WTC11 (cell line): ENCODE measurements at regions not wholly inside any gene's neighbourhood (a gene's known extent, or its start where the extent isn't known, plus 50 kb on each side); places are given as distances from the start of the nearest gene placed in this dataset.

Source experiments
- ATAC-seq: fragments of 200-7000 bp; cut with Tn5 transposase; 2 replicates; pipeline ENCODE4 v1.10.0; 2021; ENCODE audit warnings: mild to moderate bottlenecking, moderate library complexity
- CTCF ChIA-PET: fragments of 300-600 bp; sonication (Branson Sonifier 250); formaldehyde crosslinking; loops from one replicate; lab custom pipeline; 2021; ENCODE audit warnings: antibody characterized with exemption; lab: Charles Lee
- POLR2A ChIA-PET: fragments of 350-600 bp; sonication (Branson Sonifier 250); formaldehyde crosslinking; loops from one replicate; lab custom pipeline; 2021; ENCODE audit warnings: antibody characterized with exemption; lab: Charles Lee
- DNase-seq: peaks from one replicate; pipeline ENCODE4 v3.0.0; 2021; ENCODE audit warnings: low spot score
- H3K27ac Mint-ChIP-seq: 2 replicates; pipeline ENCODE4 v1.8.0; 2021; ENCODE audit warnings: mixed read lengths
- H3K27me3 Mint-ChIP-seq: 2 replicates; pipeline ENCODE4 v1.8.0; 2021; ENCODE audit warnings: low read depth, mild to moderate bottlenecking, moderate library complexity, mixed read lengths
- H3K36me3 Mint-ChIP-seq: 2 replicates; pipeline ENCODE4 v1.8.0; 2021; ENCODE audit warnings: mixed read lengths
- H3K4me1 Mint-ChIP-seq: 2 replicates; pipeline ENCODE4 v1.8.0; 2022; ENCODE audit warnings: mixed read lengths
- H3K4me3 Mint-ChIP-seq: 2 replicates; pipeline ENCODE4 v1.8.0; 2021; ENCODE audit warnings: mild to moderate bottlenecking, moderate library complexity, mixed read lengths
- H3K9me3 Mint-ChIP-seq: 2 replicates; pipeline ENCODE4 v1.8.0; 2021; ENCODE audit warnings: mixed read lengths
- AFF4 ChIP-seq: sonication (generic); formaldehyde crosslinking; IDR thresholded peaks from 2 replicates; pipeline ENCODE4 v1.8.1; 2023; ENCODE audit warnings: mild to moderate bottlenecking, missing genetic modification reagents, borderline replicate concordance
- ATF1 ChIP-seq: sonication (generic); formaldehyde crosslinking; IDR thresholded peaks from 2 replicates; pipeline ENCODE4 v1.8.1; 2023; ENCODE audit warnings: mild to moderate bottlenecking, moderate library complexity, missing genetic modification reagents
- E2F5 ChIP-seq: sonication (generic); formaldehyde crosslinking; IDR thresholded peaks from 2 replicates; pipeline ENCODE4 v1.8.1; 2022; ENCODE audit warnings: mild to moderate bottlenecking, moderate library complexity, missing genetic modification reagents
- ELF4 ChIP-seq: sonication (generic); formaldehyde crosslinking; IDR thresholded peaks from 2 replicates; pipeline ENCODE4 v1.8.1; 2022; ENCODE audit warnings: low read depth, mild to moderate bottlenecking, moderate library complexity, missing genetic modification reagents
- ETV6 ChIP-seq: sonication (generic); formaldehyde crosslinking; IDR thresholded peaks from 2 replicates; pipeline ENCODE4 v1.8.1; 2022; ENCODE audit warnings: mild to moderate bottlenecking, missing genetic modification reagents
- FOXP4 ChIP-seq: sonication (generic); formaldehyde crosslinking; IDR thresholded peaks from 2 replicates; pipeline ENCODE4 v1.8.0; 2022; ENCODE audit warnings: mild to moderate bottlenecking, missing genetic modification reagents
- HMGA2 ChIP-seq: fragments of 250-450 bp; sonication (Bioruptor Pico); IDR thresholded peaks from 2 replicates; pipeline ENCODE4 v1.4.0; 2021; ENCODE audit warnings: mild to moderate bottlenecking, moderate library complexity
- IRF1 ChIP-seq: sonication (generic); formaldehyde crosslinking; IDR thresholded peaks from 2 replicates; pipeline ENCODE4 v1.8.0; 2023; ENCODE audit warnings: missing genetic modification reagents
- IRF2 ChIP-seq: sonication (generic); formaldehyde crosslinking; IDR thresholded peaks from 2 replicates; pipeline ENCODE4 v1.8.0; 2022; ENCODE audit warnings: low read depth, missing genetic modification reagents, borderline replicate concordance
- JUN ChIP-seq: sonication (generic); formaldehyde crosslinking; IDR thresholded peaks from 2 replicates; pipeline ENCODE4 v1.8.0; 2023; ENCODE audit warnings: mild to moderate bottlenecking, missing genetic modification reagents
- MLX ChIP-seq: sonication (generic); formaldehyde crosslinking; IDR thresholded peaks from 2 replicates; pipeline ENCODE4 v1.8.1; 2023; ENCODE audit warnings: mild to moderate bottlenecking, missing genetic modification reagents, moderate library complexity
- MYBL2 ChIP-seq: sonication (generic); formaldehyde crosslinking; IDR thresholded peaks from 2 replicates; pipeline ENCODE4 v1.8.1; 2023; ENCODE audit warnings: mild to moderate bottlenecking, moderate library complexity, missing genetic modification reagents
- NFATC4 ChIP-seq: fragments of 250-450 bp; sonication (Bioruptor Pico); IDR thresholded peaks from 2 replicates; pipeline ENCODE4 v1.9.0; 2021; ENCODE audit warnings: mild to moderate bottlenecking
- NFE2L1 ChIP-seq: sonication (generic); formaldehyde crosslinking; IDR thresholded peaks from 2 replicates; pipeline ENCODE4 v1.8.1; 2023; ENCODE audit warnings: missing genetic modification reagents
- NR3C1 ChIP-seq: sonication (generic); formaldehyde crosslinking; conservative IDR thresholded peaks from 2 replicates; pipeline ENCODE4 v1.8.1; 2023; ENCODE audit warnings: low read depth, mild to moderate bottlenecking, missing genetic modification reagents
- RELA ChIP-seq: sonication (generic); formaldehyde crosslinking; IDR thresholded peaks from 2 replicates; pipeline ENCODE4 v1.8.1; 2022; ENCODE audit warnings: missing genetic modification reagents, mild to moderate bottlenecking, borderline replicate concordance
- TCF7 ChIP-seq: sonication (generic); formaldehyde crosslinking; IDR thresholded peaks from 2 replicates; pipeline ENCODE4 v1.8.0; 2022; ENCODE audit warnings: mild to moderate bottlenecking, low read depth, missing genetic modification reagents, moderate library complexity
- USF2 ChIP-seq: sonication (generic); formaldehyde crosslinking; IDR thresholded peaks from 2 replicates; pipeline ENCODE4 v1.8.1; 2023; ENCODE audit warnings: mild to moderate bottlenecking, missing genetic modification reagents, moderate library complexity
- ZMAT4 ChIP-seq: fragments of 250-450 bp; sonication (Bioruptor Pico); IDR thresholded peaks from 2 replicates; pipeline ENCODE4 v1.9.0; 2021; ENCODE audit warnings: mild to moderate bottlenecking
- ZNF425 ChIP-seq: fragments of 250-450 bp; sonication (Bioruptor Pico); conservative IDR thresholded peaks from 2 replicates; pipeline ENCODE4 v1.9.0; 2021; ENCODE audit warnings: mild to moderate bottlenecking
- ZNF671 ChIP-seq: fragments of 250-450 bp; sonication (Bioruptor Pico); IDR thresholded peaks from 2 replicates; pipeline ENCODE4 v1.8.0; 2021; ENCODE audit warnings: mild to moderate bottlenecking

- no peak for TF ChIP-seq USF2 (CRISPR knock-in tag)
- TF ChIP-seq ZNF671 (CRISPR knock-in tag) = no peak
- TF ChIP-seq TCF7 (CRISPR knock-in tag) = no peak
- TF ChIP-seq RELA (CRISPR knock-in tag) = no peak
- TF ChIP-seq IRF2 = no peak
- no peak for TF ChIP-seq ATF1
- no peak for TF ChIP-seq IRF1 (CRISPR knock-in tag)
- TF ChIP-seq NR3C1 (CRISPR knock-in tag) = no peak
- no peak for TF ChIP-seq HMGA2 (CRISPR knock-in tag)
- TF ChIP-seq JUN (CRISPR knock-in tag) = no peak
Observed at GRCh38 chr9:121574774-121575519, 75.3 kb upstream of the GGTA1 start (continued).

- no peak for DNase-seq
- Mint-ChIP-seq H3K4me3 (no peak overlapping the region), H3K4me1 (peaks cover 16% of the 10 kb centered on the region), H3K9me3 (no peaks in the 10 kb centered on the region), H3K36me3 (no peaks in the 10 kb centered on the region), H3K27me3 (no peaks in the 10 kb centered on the region; the same call in 1 of the 2 replicates), H3K27ac (no peak overlapping the region)
- ChIA-PET CTCF (interaction anchor here (0.7 to 2.6 kb wide), 8 partner anchors 15 to 119 kb away, joined by 3 to 17 read pairs (median 4); no protein-coding TSS in a partner anchor), POLR2A (interaction anchor here (1.2 kb wide), 1 partner anchor 21 kb away, joined by 3 read pairs; no protein-coding TSS in a partner anchor)
- TF ChIP-seq AFF4 (no peak), ELF4 (CRISPR knock-in tag) (no peak), ZNF425 (CRISPR knock-in tag) (no peak), NFE2L1 (CRISPR knock-in tag) (no peak), ETV6 (CRISPR knock-in tag) (no peak), MLX (CRISPR knock-in tag) (no peak), ZMAT4 (CRISPR knock-in tag) (no peak), NFATC4 (CRISPR knock-in tag) (no peak), FOXP4 (CRISPR knock-in tag) (no peak), E2F5 (no peak), ZNF671 (CRISPR knock-in tag) (no peak), MYBL2 (CRISPR knock-in tag) (no peak)
- ATAC-seq = no peak; the same call in 1 of the 2 replicates
Observed at GRCh38 chr9:121576281-121577075, 75.0 kb upstream of the DAB2IP start.
